ENCODE measurements at regions not wholly inside any gene's neighbourhood (a gene's known extent, or its start where the extent isn't known, plus 50 kb on each side); places are given as distances from the start of the nearest gene placed in this dataset.

GRCh38 chr2:201961401-201961800 is 72.3 kb upstream of the FZD7 start:
- 0 out of 2 replicates have a peak, but pooled peaks cover 3% of the 10 kb centered on the region for H3K27me3 ChIP-seq (replicated peaks)
- no peaks in the 10 kb centered on the region for H3K4me1 ChIP-seq (replicated peaks)
- no peaks in the 10 kb centered on the region for H3K36me3 ChIP-seq
- no peak overlapping the region for H3K4me3 ChIP-seq
- no peaks in the 10 kb centered on the region for H3K9me3 ChIP-seq (replicated peaks)
- no peak for DNase-seq (ENCODE audit: low read depth in 1 of 2, low spot score in 2 of 2)
- no peak overlapping the region for H3K27ac ChIP-seq

GRCh38 chr2:201962774-201963562 is 70.7 kb upstream of the FZD7 start:
- H3K27ac ChIP-seq: no peak overlapping the region

GRCh38 chr2:201964011-201964410 is 69.6 kb upstream of the FZD7 start:
- Histone ChIP-seq H3K9me3 (replicated peaks) (no peaks in the 10 kb centered on the region), H3K27ac (no peak overlapping the region), H3K36me3 (no peaks in the 10 kb centered on the region), H3K4me1 (replicated peaks) (no peaks in the 10 kb centered on the region), H3K27me3 (replicated peaks) (no peaks in the 10 kb centered on the region), H3K4me3 (no peak overlapping the region)
- no peak for DNase-seq (ENCODE audit: low read depth in 1 of 2, low spot score in 2 of 2)

More at GRCh38 chr2:201962774-201963562, 70.7 kb upstream of the FZD7 start:
- H3K9me3 ChIP-seq (replicated peaks): no peaks in the 10 kb centered on the region
- no peak for DNase-seq (ENCODE audit: low read depth in 1 of 2, low spot score in 2 of 2)
- H3K4me1 ChIP-seq (replicated peaks): no peaks in the 10 kb centered on the region
- no peak overlapping the region for H3K4me3 ChIP-seq
- H3K36me3 ChIP-seq: no peaks in the 10 kb centered on the region
- H3K27me3 ChIP-seq (replicated peaks): 0 out of 2 replicates have a peak, but pooled peaks cover 3% of the 10 kb centered on the region

GRCh38 chr2:201964631-201965206 is 68.9 kb upstream of the FZD7 start:
- no peaks in the 10 kb centered on the region for H3K27me3 ChIP-seq (replicated peaks)
- no peaks in the 10 kb centered on the region for H3K9me3 ChIP-seq (replicated peaks)
- no peak overlapping the region for H3K4me3 ChIP-seq
- H3K27ac ChIP-seq: no peak overlapping the region
- H3K4me1 ChIP-seq (replicated peaks): peaks cover under 1% of the 10 kb centered on the region
- no peak for DNase-seq (ENCODE audit: low read depth in 1 of 2, low spot score in 2 of 2)
- no peaks in the 10 kb centered on the region for H3K36me3 ChIP-seq

GRCh38 chr2:201965550-201965949 is 68.1 kb upstream of the FZD7 start:
- H3K4me3 ChIP-seq: no peak overlapping the region
- no peak for DNase-seq (ENCODE audit: low read depth in 1 of 2, low spot score in 2 of 2)
- no peaks in the 10 kb centered on the region for H3K9me3 ChIP-seq (replicated peaks)
- H3K27me3 ChIP-seq (replicated peaks): no peaks in the 10 kb centered on the region
- H3K27ac ChIP-seq: no peak overlapping the region
- peaks cover 7% of the 10 kb centered on the region for H3K4me1 ChIP-seq (replicated peaks)
- no peaks in the 10 kb centered on the region for H3K36me3 ChIP-seq

GRCh38 chr2:201966691-201967438 is 66.8 kb upstream of the FZD7 start:
- Histone ChIP-seq H3K9me3 (replicated peaks) (no peaks in the 10 kb centered on the region), H3K4me1 (replicated peaks) (peaks cover 16% of the 10 kb centered on the region), H3K4me3 (no peak overlapping the region), H3K27ac (no peak overlapping the region), H3K36me3 (no peaks in the 10 kb centered on the region), H3K27me3 (replicated peaks) (no peaks in the 10 kb centered on the region)
- no peak for DNase-seq (ENCODE audit: low read depth in 1 of 2, low spot score in 2 of 2)

- H3K9me3 ChIP-seq (replicated peaks): no peaks in the 10 kb centered on the region
- no peaks in the 10 kb centered on the region for H3K36me3 ChIP-seq
- H3K4me3 ChIP-seq: no peak overlapping the region
- peaks cover 18% of the 10 kb centered on the region for H3K4me1 ChIP-seq (replicated peaks)
- H3K27ac ChIP-seq: no peak overlapping the region
- DNase-seq (ENCODE audit: low read depth in 1 of 2, low spot score in 2 of 2): no peak
- no peaks in the 10 kb centered on the region for H3K27me3 ChIP-seq (replicated peaks)
These were observed 65.6 kb upstream of the FZD7 start for GRCh38 chr2:201968050-201968449.

GRCh38 chr2:201968476-201968875 is 65.2 kb upstream of the FZD7 start:
- Histone ChIP-seq H3K27me3 (replicated peaks) (no peaks in the 10 kb centered on the region), H3K36me3 (no peaks in the 10 kb centered on the region), H3K27ac (no peak overlapping the region), H3K4me1 (replicated peaks) (peaks cover 18% of the 10 kb centered on the region), H3K4me3 (no peak overlapping the region), H3K9me3 (replicated peaks) (no peaks in the 10 kb centered on the region)
- DNase-seq (ENCODE audit: low read depth in 1 of 2, low spot score in 2 of 2): no peak

GRCh38 chr2:201969241-201969937 is 64.3 kb upstream of the FZD7 start:
- Histone ChIP-seq H3K27me3 (replicated peaks) (no peaks in the 10 kb centered on the region), H3K27ac (no peak overlapping the region), H3K9me3 (replicated peaks) (no peaks in the 10 kb centered on the region), H3K4me1 (replicated peaks) (peaks cover 18% of the 10 kb centered on the region), H3K4me3 (no peak overlapping the region), H3K36me3 (no peaks in the 10 kb centered on the region)
- DNase-seq (ENCODE audit: low read depth in 1 of 2, low spot score in 2 of 2): no peak

- DNase-seq (ENCODE audit: low read depth in 1 of 2, low spot score in 2 of 2): no peak
- Histone ChIP-seq H3K36me3 (no peaks in the 10 kb centered on the region), H3K4me1 (replicated peaks) (peaks cover 18% of the 10 kb centered on the region), H3K27me3 (replicated peaks) (no peaks in the 10 kb centered on the region), H3K9me3 (replicated peaks) (no peaks in the 10 kb centered on the region), H3K27ac (no peak overlapping the region), H3K4me3 (no peak overlapping the region)
These were observed 63.5 kb upstream of the FZD7 start for GRCh38 chr2:201969938-201970785.

- H3K9me3 ChIP-seq (replicated peaks): no peaks in the 10 kb centered on the region
- no peak overlapping the region for H3K27ac ChIP-seq
- H3K36me3 ChIP-seq: no peaks in the 10 kb centered on the region
- H3K4me1 ChIP-seq (replicated peaks): peaks cover 18% of the 10 kb centered on the region
- no peaks in the 10 kb centered on the region for H3K27me3 ChIP-seq (replicated peaks)
- H3K4me3 ChIP-seq: no peak overlapping the region
- DNase-seq (ENCODE audit: low read depth in 1 of 2, low spot score in 2 of 2): no peak
These were observed 62.9 kb upstream of the FZD7 start for GRCh38 chr2:201970786-201971108.

GRCh38 chr2:201971531-201972228 is 62.0 kb upstream of the FZD7 start:
- H3K27ac ChIP-seq: no peak overlapping the region
- H3K4me3 ChIP-seq: no peak overlapping the region
- H3K9me3 ChIP-seq (replicated peaks): no peaks in the 10 kb centered on the region
- peak; percentile 53 to 60 for DNase-seq (ENCODE audit: low read depth in 1 of 2, low spot score in 2 of 2)
- peaks cover 18% of the 10 kb centered on the region for H3K4me1 ChIP-seq (replicated peaks)
- no peaks in the 10 kb centered on the region for H3K27me3 ChIP-seq (replicated peaks)
- H3K36me3 ChIP-seq: no peaks in the 10 kb centered on the region
